ENCODE measurements at regions not wholly inside any gene's neighbourhood (a gene's known extent, or its start where the extent isn't known, plus 50 kb on each side); places are given as distances from the start of the nearest gene placed in this dataset.

DNA sequence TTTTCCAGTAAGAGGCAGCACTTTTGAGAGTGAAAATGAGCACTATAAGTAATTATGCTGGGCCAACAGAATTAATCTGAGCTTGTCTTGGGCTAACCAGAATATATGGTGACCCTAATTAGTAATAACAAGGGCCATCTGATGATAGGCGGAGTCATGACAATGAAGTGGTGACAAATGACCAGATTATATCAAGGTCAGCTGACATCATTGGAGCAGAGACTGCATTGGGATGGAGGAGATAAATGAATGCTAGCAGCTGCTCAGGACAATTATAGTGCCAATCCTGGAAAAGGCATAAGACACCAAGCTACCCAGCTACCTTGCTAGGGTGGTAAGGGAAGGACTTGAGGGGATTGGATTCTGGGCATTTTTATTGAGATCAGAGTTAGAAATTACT, 1548.7 kb downstream of the RPA4 start:
- H3K9me1 ChIP-seq (ENCODE audit: insufficient read depth, low read length), result no peaks in the 10 kb centered on the region
- no peak overlapping the region for H3K4me2 ChIP-seq (ENCODE audit: low read depth, low read length)
- no peak overlapping the region for H3K56ac ChIP-seq (ENCODE audit: extremely low read depth, insufficient read depth, low read length)
- no peak overlapping the region for H4K8ac ChIP-seq (ENCODE audit: low read depth in 2 of 2, low read length in 2 of 2)
- ChIA-PET POLR2A (ENCODE audit: unreplicated experiment) (no interaction called here), CTCF (interaction anchor here (0.6 kb wide), 1 partner anchor 20 kb away, joined by 3 read pairs; no protein-coding TSS in a partner anchor)
- no CpG with 5 or more reads among the region's 1 CpG for WGBS, 2 experiments (ENCODE audit: extremely low coverage in 2 of 2, insufficient read length in 1 of 2)
- in situ Hi-C loops (cut with MboI; ENCODE audit: low sequenced_read_pairs), result no loop called here
- H2BK15ac ChIP-seq (ENCODE audit: low read depth, low read length), result no peak overlapping the region
- no peaks in the 10 kb centered on the region for H3K27me3 ChIP-seq (ENCODE audit: control insufficient read depth, insufficient read depth, low read length)
- H2BK20ac ChIP-seq (ENCODE audit: low read depth, low read length), result no peak overlapping the region
- intact Hi-C loops (cut with micrococcal nuclease), result no loop called here
- H2BK5ac ChIP-seq (ENCODE audit: low read depth, low read length, poor library complexity, severe bottlenecking), result no peak overlapping the region
- H3K9me3 ChIP-seq (ENCODE audit: control insufficient read depth, insufficient read depth, low read length), result no peaks in the 10 kb centered on the region
- BruUV-seq (replicated peaks), result no TSS peak
- no peak overlapping the region for H4K5ac ChIP-seq (ENCODE audit: low read depth, low read length)
- H2AK9ac ChIP-seq (replicated peaks; ENCODE audit: low read depth, low read length, poor library complexity), result no peak overlapping the region
- H3K4ac ChIP-seq (ENCODE audit: low read depth, low read length), result no peak overlapping the region
- H4K91ac ChIP-seq (ENCODE audit: insufficient read depth, low read depth, low read length), result no peak overlapping the region
- H3K18ac ChIP-seq (ENCODE audit: low read depth, low read length), result no peak overlapping the region
- H3K27ac ChIP-seq (ENCODE audit: insufficient read depth, low read length), result no peak overlapping the region
- H2BK120ac ChIP-seq (ENCODE audit: low read depth, low read length), result no peak overlapping the region
- H3K14ac ChIP-seq (replicated peaks; ENCODE audit: low read depth, low read length), result no peak overlapping the region
- no peak for TF ChIP-seq MAZ (IDR thresholded peaks at IDR 0.05; ENCODE audit: borderline replicate concordance, low read depth, low read length)
- TF ChIP-seq, protein P1, sequence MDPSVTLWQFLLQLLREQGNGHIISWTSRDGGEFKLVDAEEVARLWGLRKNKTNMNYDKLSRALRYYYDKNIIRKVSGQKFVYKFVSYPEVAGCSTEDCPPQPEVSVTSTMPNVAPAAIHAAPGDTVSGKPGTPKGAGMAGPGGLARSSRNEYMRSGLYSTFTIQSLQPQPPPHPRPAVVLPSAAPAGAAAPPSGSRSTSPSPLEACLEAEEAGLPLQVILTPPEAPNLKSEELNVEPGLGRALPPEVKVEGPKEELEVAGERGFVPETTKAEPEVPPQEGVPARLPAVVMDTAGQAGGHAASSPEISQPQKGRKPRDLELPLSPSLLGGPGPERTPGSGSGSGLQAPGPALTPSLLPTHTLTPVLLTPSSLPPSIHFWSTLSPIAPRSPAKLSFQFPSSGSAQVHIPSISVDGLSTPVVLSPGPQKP (IDR thresholded peaks at IDR 0.05; ENCODE audit: borderline replicate concordance, low read depth, low read length), result no peak
- no peak for TF ChIP-seq BHLHE40 (IDR thresholded peaks at IDR 0.05; ENCODE audit: low read depth, low read length)
- no peak for TF ChIP-seq RCOR1 (IDR thresholded peaks at IDR 0.05; ENCODE audit: insufficient replicate concordance, low read length)
- TF ChIP-seq SMC3 (IDR thresholded peaks at IDR 0.05; ENCODE audit: low read depth, low read length), result no peak
- no peak for TF ChIP-seq RFX5 (IDR thresholded peaks at IDR 0.05; ENCODE audit: low read depth, low read length)
- TF ChIP-seq CEBPB (IDR thresholded peaks at IDR 0.05; ENCODE audit: low read depth, low read length), result no peak
- TF ChIP-seq, protein P2, sequence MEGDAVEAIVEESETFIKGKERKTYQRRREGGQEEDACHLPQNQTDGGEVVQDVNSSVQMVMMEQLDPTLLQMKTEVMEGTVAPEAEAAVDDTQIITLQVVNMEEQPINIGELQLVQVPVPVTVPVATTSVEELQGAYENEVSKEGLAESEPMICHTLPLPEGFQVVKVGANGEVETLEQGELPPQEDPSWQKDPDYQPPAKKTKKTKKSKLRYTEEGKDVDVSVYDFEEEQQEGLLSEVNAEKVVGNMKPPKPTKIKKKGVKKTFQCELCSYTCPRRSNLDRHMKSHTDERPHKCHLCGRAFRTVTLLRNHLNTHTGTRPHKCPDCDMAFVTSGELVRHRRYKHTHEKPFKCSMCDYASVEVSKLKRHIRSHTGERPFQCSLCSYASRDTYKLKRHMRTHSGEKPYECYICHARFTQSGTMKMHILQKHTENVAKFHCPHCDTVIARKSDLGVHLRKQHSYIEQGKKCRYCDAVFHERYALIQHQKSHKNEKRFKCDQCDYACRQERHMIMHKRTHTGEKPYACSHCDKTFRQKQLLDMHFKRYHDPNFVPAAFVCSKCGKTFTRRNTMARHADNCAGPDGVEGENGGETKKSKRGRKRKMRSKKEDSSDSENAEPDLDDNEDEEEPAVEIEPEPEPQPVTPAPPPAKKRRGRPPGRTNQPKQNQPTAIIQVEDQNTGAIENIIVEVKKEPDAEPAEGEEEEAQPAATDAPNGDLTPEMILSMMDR (conservative IDR thresholded peaks at IDR 0.05; ENCODE audit: low read depth, low read length), result no peak
- TF ChIP-seq POLR2A (IDR thresholded peaks at IDR 0.05; ENCODE audit: low read depth, low read length), result no peak
- TF ChIP-seq MXI1 (IDR thresholded peaks at IDR 0.05; ENCODE audit: borderline replicate concordance, low read depth, low read length), result no peak
- TF ChIP-seq, protein P3, sequence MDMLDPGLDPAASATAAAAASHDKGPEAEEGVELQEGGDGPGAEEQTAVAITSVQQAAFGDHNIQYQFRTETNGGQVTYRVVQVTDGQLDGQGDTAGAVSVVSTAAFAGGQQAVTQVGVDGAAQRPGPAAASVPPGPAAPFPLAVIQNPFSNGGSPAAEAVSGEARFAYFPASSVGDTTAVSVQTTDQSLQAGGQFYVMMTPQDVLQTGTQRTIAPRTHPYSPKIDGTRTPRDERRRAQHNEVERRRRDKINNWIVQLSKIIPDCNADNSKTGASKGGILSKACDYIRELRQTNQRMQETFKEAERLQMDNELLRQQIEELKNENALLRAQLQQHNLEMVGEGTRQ (IDR thresholded peaks at IDR 0.05; ENCODE audit: low read depth, low read length), result no peak
- no peak for TF ChIP-seq FOS (IDR thresholded peaks at IDR 0.05; ENCODE audit: low read depth, low read length)
- TF ChIP-seq NFE2L2 (IDR thresholded peaks at IDR 0.05; ENCODE audit: low read depth, low read length), result no peak
- TF ChIP-seq RAD21 (IDR thresholded peaks at IDR 0.05; ENCODE audit: low read length), result no peak
- TF ChIP-seq MAFK (IDR thresholded peaks at IDR 0.05; ENCODE audit: low read depth, low read length), result no peak
- TF ChIP-seq CHD1 (IDR thresholded peaks at IDR 0.05; ENCODE audit: low read depth, low read length), result no peak
- no peak for ATAC-seq (ENCODE audit: low read depth)
- H3K36me3 ChIP-seq (ENCODE audit: control insufficient read depth, insufficient read depth, low read length), result no peaks in the 10 kb centered on the region
- dilution Hi-C loops (cut with HindIII; ENCODE audit: low sequenced_read_pairs, unreplicated experiment), result no loop called here
- no peak overlapping the region for H3K4me3 ChIP-seq (ENCODE audit: insufficient read depth, low read depth, low read length)
- no peak for DNase-seq
- no peak overlapping the region for H2AFZ ChIP-seq (replicated peaks; ENCODE audit: low read length, poor library complexity)
- no peak overlapping the region for H3K23ac ChIP-seq (ENCODE audit: low read depth, low read length)
- no peaks in the 10 kb centered on the region for H3K79me1 ChIP-seq (ENCODE audit: low read depth in 1 of 2, low read length in 2 of 2)
- no peak overlapping the region for H2AK5ac ChIP-seq (ENCODE audit: low read depth, low read length)
- H3K9ac ChIP-seq (ENCODE audit: low read depth, low read length), result no peak overlapping the region
- no peaks in the 10 kb centered on the region for H4K20me1 ChIP-seq (ENCODE audit: insufficient read depth, low read length)
- H3K4me1 ChIP-seq (ENCODE audit: control insufficient read depth, insufficient read depth, low read length), result no peaks in the 10 kb centered on the region
